ENCODE measurements at regions not wholly inside any gene's neighbourhood (a gene's known extent, or its start where the extent isn't known, plus 50 kb on each side); places are given as distances from the start of the nearest gene placed in this dataset.

DNA sequence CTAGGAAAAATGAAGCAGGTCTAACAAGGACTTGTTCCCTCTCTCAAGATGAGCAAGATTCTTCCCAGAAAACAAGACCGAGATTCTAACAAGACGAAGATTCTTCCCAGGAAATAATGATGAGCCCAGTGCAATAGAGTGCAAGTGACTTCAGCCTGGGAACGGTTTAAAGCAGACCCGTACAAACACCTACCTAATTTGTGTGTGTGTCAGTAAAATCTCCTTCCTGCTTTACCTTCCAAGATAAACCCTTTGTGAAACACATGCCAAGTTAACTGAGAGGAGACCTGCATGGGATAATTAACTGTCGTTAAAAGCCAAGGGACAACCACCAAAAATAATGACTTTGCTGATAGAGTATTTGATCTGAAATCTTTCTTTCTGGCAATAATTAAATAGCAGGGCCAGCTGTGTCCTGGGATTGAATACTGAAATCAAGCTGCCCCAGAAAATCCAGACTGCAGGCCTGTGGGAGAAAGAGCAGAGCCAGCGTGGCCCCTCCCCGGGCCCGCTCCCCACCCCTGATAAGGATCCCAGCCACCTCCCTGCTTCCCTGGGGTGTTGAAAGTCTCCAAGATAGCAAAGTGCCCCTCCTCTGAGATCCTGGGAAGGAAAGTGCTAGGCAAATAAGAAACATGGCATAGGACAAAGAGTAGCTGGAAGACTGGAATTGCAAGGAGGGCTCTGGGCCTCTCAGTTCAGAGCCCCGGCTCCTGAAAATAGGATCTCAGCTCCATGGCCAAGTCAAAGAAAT, 145.5 kb downstream of the CYP26B1 start:
- Histone ChIP-seq H2BK15ac (ENCODE audit: low read length) (no peak overlapping the region), H2BK20ac (ENCODE audit: low read length) (no peak overlapping the region), H4K91ac (replicated peaks; ENCODE audit: insufficient read length, low read length) (no peak overlapping the region), H3K27me3 (replicated peaks in 1 of 4; ENCODE audit: control insufficient read depth in 3 of 4, extremely low read depth in 1 of 4, insufficient read depth in 3 of 4, low read length in 3 of 4) (no peaks in the 10 kb centered on the region), H3K4ac (replicated peaks; ENCODE audit: insufficient read length, low read depth, low read length) (no peak overlapping the region), H3K27ac (ENCODE audit: low read depth, low read length) (no peak overlapping the region), H3K18ac (ENCODE audit: extremely low read depth, low read length) (no peak overlapping the region), H3K23ac (ENCODE audit: insufficient read length) (no peak overlapping the region), H3K36me3 (ENCODE audit: control insufficient read depth in 2 of 4, insufficient read depth in 4 of 4, low read length in 3 of 4) (no peaks in the 10 kb centered on the region), H3K4me1 (replicated peaks in 1 of 4; ENCODE audit: control insufficient read depth in 3 of 4, insufficient read depth in 4 of 4, low read length in 3 of 4) (peaks cover 0 to 6% (median 1%) of the 10 kb centered on the region in 4 experiments; a peak in 4 of 7 replicates), H3K79me2 (ENCODE audit: control insufficient read depth in 1 of 2, insufficient read depth in 2 of 2, low read length in 2 of 2) (no peaks in the 10 kb centered on the region), H2BK12ac (ENCODE audit: low read depth, low read length) (no peak overlapping the region), H2AFZ (ENCODE audit: low read length) (no peak overlapping the region), H3K23me2 (ENCODE audit: low read depth, low read length) (no peaks in the 10 kb centered on the region), H3K4me3 (ENCODE audit: extremely low read depth in 1 of 4, insufficient read depth in 2 of 4, low read depth in 3 of 4, low read length in 4 of 4) (no peak overlapping the region), H3K9me3 (ENCODE audit: insufficient read depth in 2 of 2, low read depth in 1 of 2, low read length in 1 of 2) (no peaks in the 10 kb centered on the region), H4K20me1 (replicated peaks in 1 of 2; ENCODE audit: control insufficient read depth in 1 of 2, insufficient read depth in 2 of 2, low read length in 2 of 2) (no peaks in the 10 kb centered on the region), H2BK5ac (ENCODE audit: low read depth, low read length) (no peak overlapping the region), H2BK120ac (replicated peaks; ENCODE audit: low read depth, low read length) (no peak overlapping the region), H3K14ac (ENCODE audit: insufficient read length) (no peak overlapping the region), H3K9ac (replicated peaks in 1 of 4; ENCODE audit: extremely low read depth in 1 of 4, low read depth in 3 of 4, low read length in 3 of 4) (no peak overlapping the region), H2AK5ac (ENCODE audit: low read depth, low read length) (no peak overlapping the region), H4K8ac (ENCODE audit: extremely low read depth, insufficient read depth, low read length) (no peak overlapping the region), H3K79me1 (ENCODE audit: low read depth, low read length) (no peaks in the 10 kb centered on the region), H4K5ac (ENCODE audit: insufficient read length, low read depth, low read length) (no peak overlapping the region), H3K56ac (replicated peaks; ENCODE audit: insufficient read length, low read depth, low read length) (no peak overlapping the region), H3K4me2 (ENCODE audit: insufficient read depth in 1 of 2, low read depth in 2 of 2, low read length in 2 of 2) (no peak overlapping the region)
- TF ChIP-seq, protein P1, sequence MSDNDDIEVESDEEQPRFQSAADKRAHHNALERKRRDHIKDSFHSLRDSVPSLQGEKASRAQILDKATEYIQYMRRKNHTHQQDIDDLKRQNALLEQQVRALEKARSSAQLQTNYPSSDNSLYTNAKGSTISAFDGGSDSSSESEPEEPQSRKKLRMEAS (IDR thresholded peaks at IDR 0.05), result no peak
- TF ChIP-seq BCL11A (IDR thresholded peaks at IDR 0.05; ENCODE audit: low read depth in 2 of 2, low read length in 2 of 2), result no peak
- FAIRE-seq (no peak), DNase-seq (ENCODE audit: low read depth in 1 of 2, low spot score in 2 of 2) (no peak)
- WGBS, 2 experiments (ENCODE audit: extremely low coverage in 1 of 2, insufficient coverage in 1 of 2, insufficient read length in 1 of 2, insufficient replicate concordance in 2 of 2, low coverage in 1 of 2, low lambda C conversion rate in 2 of 2, missing lambda C conversion rate in 1 of 2), result 91% methylated on average over 9 of the region's 9 CpGs; no CpG with 5 or more reads in 1 of the 2 experiments
- CTCF ChIA-PET (ENCODE audit: partially characterized antibody), result interaction anchor here (1.1 to 2.0 kb wide), 2 partner anchors 136 to 148 kb away, joined by 3 to 6 read pairs; no protein-coding TSS in a partner anchor
- POLR2A ChIA-PET (ENCODE audit: partially characterized antibody), result no interaction called here
